ENCODE measurements at regions not wholly inside any gene's neighbourhood (a gene's known extent, or its start where the extent isn't known, plus 50 kb on each side); places are given as distances from the start of the nearest gene placed in this dataset.

- TF ChIP-seq EZH2phosphoT487 (IDR thresholded peaks at IDR 0.05; ENCODE audit: low read depth, severe bottlenecking, unreplicated experiment) (no peak), CTCF (IDR thresholded peaks at IDR 0.05; ENCODE audit: poor library complexity) (no peak), EZH2 (IDR thresholded peaks at IDR 0.05; ENCODE audit: borderline replicate concordance) (no peak)
These were observed 735.4 kb downstream of the LTN1 start for GRCh38 chr21:28257276-28257675.
